ENCODE measurements at regions not wholly inside any gene's neighbourhood (a gene's known extent, or its start where the extent isn't known, plus 50 kb on each side); places are given as distances from the start of the nearest gene placed in this dataset.
A peak's percentile ranks its signal among the peaks of the same experiment; 100 is the strongest.
"Not testable (repeated sequence)": the region's sequence is repeated elsewhere in the genome, so short reads cannot be mapped to it uniquely, and the experiment has no call there.

- ATAC-seq (ENCODE audit: low FRiP score in 2 of 2) = no peak
- WGBS, 2 donors = 66 to 72% methylated on average over 2 of the region's 2 CpGs
Observed at GRCh38 chr3:135412475-135412874, 553.1 kb upstream of the PPP2R3A start.

GRCh38 chr3:135416182-135416581 lies 549.3 kb upstream of the PPP2R3A start:
- no peak overlapping the region for H3K27ac ChIP-seq
- WGBS, 2 donors = 91 to 100% methylated on average over 1 to 2 of the region's 2 CpGs
- TF ChIP-seq POLR2AphosphoS5 (IDR thresholded peaks at IDR 0.05) = no peak
- H3K27me3 ChIP-seq = no peaks in the 10 kb centered on the region
- DNase-seq (no peak), ATAC-seq (ENCODE audit: low FRiP score in 2 of 2) (no peak)
- H3K9me3 ChIP-seq = no peaks in the 10 kb centered on the region
- no peak overlapping the region for H3K4me3 ChIP-seq
- no peaks in the 10 kb centered on the region for H3K36me3 ChIP-seq
- H3K4me1 ChIP-seq = no peaks in the 10 kb centered on the region

More at GRCh38 chr3:135412475-135412874, 553.1 kb upstream of the PPP2R3A start:
- H3K27ac ChIP-seq = no peak overlapping the region
- no peak for DNase-seq
- no peaks in the 10 kb centered on the region for H3K9me3 ChIP-seq
- no peaks in the 10 kb centered on the region for H3K27me3 ChIP-seq
- H3K36me3 ChIP-seq = no peaks in the 10 kb centered on the region
- H3K4me1 ChIP-seq = no peaks in the 10 kb centered on the region
- no peak overlapping the region for H3K4me3 ChIP-seq
- TF ChIP-seq EP300 (IDR thresholded peaks at IDR 0.05) (no peak), POLR2A (IDR thresholded peaks at IDR 0.05) (no peak), POLR2AphosphoS5 (IDR thresholded peaks at IDR 0.05) (no peak), CTCF (IDR thresholded peaks at IDR 0.05) (no peak)

DNA sequence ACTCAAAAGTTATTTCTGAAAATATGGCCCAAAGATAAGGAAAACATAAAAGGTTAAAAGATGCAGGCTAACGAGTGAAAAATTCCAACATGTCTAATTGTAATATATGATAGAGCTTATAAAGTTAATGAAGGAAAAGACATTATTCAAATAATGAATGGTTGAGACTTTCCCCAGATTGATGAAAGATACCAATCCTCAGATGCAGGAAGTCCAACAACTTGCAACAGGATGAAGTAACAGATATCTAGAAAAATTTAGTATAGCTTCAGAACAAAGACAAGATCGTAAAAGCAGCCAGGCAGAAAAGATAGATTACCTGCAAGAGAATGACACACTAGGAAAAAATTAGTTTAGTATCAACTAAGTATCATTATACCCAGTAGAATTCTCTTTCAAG lies 546.4 kb upstream of the PPP2R3A start:
- Histone ChIP-seq H3K9me3 (no peaks in the 10 kb centered on the region), H3K27ac (no peak overlapping the region), H3K4me3 (no peak overlapping the region), H3K36me3 (no peaks in the 10 kb centered on the region), H3K4me1 (no peaks in the 10 kb centered on the region), H3K27me3 (no peaks in the 10 kb centered on the region)
- ATAC-seq (ENCODE audit: low FRiP score in 2 of 2) (no peak), DNase-seq (no peak)
- TF ChIP-seq CTCF (IDR thresholded peaks at IDR 0.05) = no peak
- TF ChIP-seq EP300 (IDR thresholded peaks at IDR 0.05) = no peak
- no peak for TF ChIP-seq POLR2AphosphoS5 (IDR thresholded peaks at IDR 0.05)
- TF ChIP-seq POLR2A (IDR thresholded peaks at IDR 0.05) = no peak
- 63 to 79% methylated on average over 2 of the region's 2 CpGs for WGBS, 2 donors

- Histone ChIP-seq H3K27me3 (no peaks in the 10 kb centered on the region), H3K27ac (no peak overlapping the region), H3K4me3 (no peak overlapping the region), H3K4me1 (no peaks in the 10 kb centered on the region), H3K9me3 (no peaks in the 10 kb centered on the region), H3K36me3 (no peaks in the 10 kb centered on the region)
- ATAC-seq (ENCODE audit: low FRiP score in 2 of 2) (no peak), DNase-seq (no peak)
- TF ChIP-seq EP300 (IDR thresholded peaks at IDR 0.05) (no peak), POLR2A (IDR thresholded peaks at IDR 0.05) (no peak), CTCF (IDR thresholded peaks at IDR 0.05) (no peak), POLR2AphosphoS5 (IDR thresholded peaks at IDR 0.05) (no peak)
- 91 to 95% methylated on average over 2 of the region's 2 CpGs for WGBS, 2 donors
Observed at GRCh38 chr3:135426508-135426907, 539.0 kb upstream of the PPP2R3A start.

- no peak for ATAC-seq (ENCODE audit: low FRiP score in 2 of 2)
- Histone ChIP-seq H3K27me3 (no peaks in the 10 kb centered on the region), H3K36me3 (no peaks in the 10 kb centered on the region), H3K27ac (no peak overlapping the region), H3K4me1 (no peaks in the 10 kb centered on the region), H3K9me3 (no peaks in the 10 kb centered on the region), H3K4me3 (no peak overlapping the region)
- DNase-seq = no peak
- TF ChIP-seq POLR2A (IDR thresholded peaks at IDR 0.05) (no peak), POLR2AphosphoS5 (IDR thresholded peaks at IDR 0.05) (no peak), EP300 (IDR thresholded peaks at IDR 0.05) (no peak), CTCF (IDR thresholded peaks at IDR 0.05) (no peak)
- WGBS, 2 donors = 84 to 93% methylated on average over 2 of the region's 2 CpGs
Observed at GRCh38 chr3:135432402-135432801, 533.1 kb upstream of the PPP2R3A start.

- not testable (repeated sequence) for H3K9me3 ChIP-seq; ATAC-seq (ENCODE audit: low FRiP score in 2 of 2); H3K27ac ChIP-seq; H3K4me3 ChIP-seq; H3K27me3 ChIP-seq; H3K36me3 ChIP-seq; H3K4me1 ChIP-seq
- 67 to 83% methylated on average over 10 to 17 of the region's 18 CpGs for WGBS, 2 donors
- peak in 1 of 2 donors; percentile 32 for DNase-seq
Observed at GRCh38 chr3:135438889-135439597, 526.5 kb upstream of the PPP2R3A start.

DNA sequence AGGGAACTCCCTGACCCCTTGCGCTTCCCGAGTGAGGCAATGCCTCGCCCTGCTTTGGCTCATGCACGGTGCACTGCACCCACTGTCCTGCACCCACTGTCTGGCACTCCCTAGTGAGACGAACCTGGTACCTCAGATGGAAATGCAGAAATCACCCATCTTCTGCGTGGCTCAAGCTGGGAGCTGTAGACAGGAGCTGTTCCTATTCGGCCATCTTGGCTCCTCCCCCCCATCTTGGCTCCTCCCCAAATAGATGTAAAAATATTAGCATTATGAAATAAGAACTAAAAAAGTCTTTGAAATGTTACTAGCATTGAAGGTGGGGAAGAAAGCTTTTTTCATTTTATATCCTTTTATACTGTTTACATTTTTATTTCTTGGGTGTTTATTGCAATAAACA lies 525.9 kb upstream of the PPP2R3A start:
- ATAC-seq (ENCODE audit: low FRiP score in 2 of 2) = not testable (repeated sequence)

More for the DNA sequence above, 525.9 kb upstream of the PPP2R3A start:
- H3K27me3 ChIP-seq, H3K4me1 ChIP-seq, H3K4me3 ChIP-seq, DNase-seq, H3K27ac ChIP-seq, H3K9me3 ChIP-seq, H3K36me3 ChIP-seq: not testable (repeated sequence)
- 85 to 92% methylated on average over 6 to 7 of the region's 7 CpGs for WGBS, 2 donors
